Inferior parietal cortex (tissue), 1 donor: ENCODE measurements at regions not wholly inside any gene's neighbourhood (a gene's known extent, or its start where the extent isn't known, plus 50 kb on each side); places are given as distances from the start of the nearest gene placed in this dataset.

ENCODE experiments used
- DNase-seq: peaks from one replicate; pipeline ENCODE4 v3.0.0-alpha.2; 2016; ENCODE audit errors: extremely low spot score

DNA sequence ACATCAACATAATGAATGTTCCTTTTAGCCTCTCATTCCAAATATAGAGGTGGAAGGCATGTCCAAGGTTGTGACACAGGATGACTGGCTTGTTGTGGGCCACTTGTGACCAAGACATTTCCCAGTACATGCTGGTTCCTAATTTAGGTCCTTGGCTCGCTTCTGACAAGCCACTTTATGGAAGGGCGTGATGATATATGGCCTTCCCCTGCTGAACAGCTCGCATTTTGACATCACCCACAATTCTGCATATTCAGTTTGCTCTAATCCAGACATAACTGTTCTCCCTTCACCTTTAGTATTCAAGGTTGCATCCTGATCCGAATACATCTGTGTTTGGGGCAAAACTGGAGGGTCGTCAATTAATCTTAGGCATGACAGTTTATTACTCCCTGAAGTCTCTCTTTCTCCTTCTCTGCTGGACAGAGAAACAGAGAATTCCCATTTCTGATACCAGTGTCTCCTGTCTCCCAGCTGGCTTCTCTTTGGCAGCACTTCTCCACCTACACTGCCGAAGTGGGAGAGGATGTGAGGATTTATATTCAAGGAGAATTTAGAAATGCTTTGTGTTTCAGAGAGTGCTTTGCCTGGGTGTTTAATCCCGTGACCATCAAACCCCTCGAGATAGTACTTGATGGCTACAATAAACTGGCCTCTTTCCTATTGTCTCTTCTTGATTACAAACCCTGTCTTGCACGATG lies 815.5 kb upstream of the RBFOX1 start:
- no peak for DNase-seq

DNA sequence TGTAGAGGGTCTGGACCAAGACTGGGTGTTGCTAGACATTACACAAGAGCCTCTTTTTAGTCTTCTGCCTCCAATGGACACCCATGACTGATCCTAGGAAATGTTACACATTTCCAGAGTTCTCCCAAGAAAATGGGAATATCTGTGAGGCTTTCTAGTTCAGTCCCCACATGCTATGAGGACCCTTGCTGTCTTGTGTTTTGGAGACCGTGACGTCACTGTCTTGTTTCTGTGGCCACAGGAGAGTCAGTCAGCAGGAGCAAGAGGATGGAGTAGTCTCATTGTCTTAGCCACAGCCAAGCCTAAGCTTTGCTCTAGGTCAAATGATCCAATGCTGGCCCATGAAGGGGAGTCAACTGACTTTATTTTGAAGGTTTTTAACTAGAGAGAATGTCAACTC lies 820.1 kb upstream of the RBFOX1 start:
- no peak for DNase-seq

DNA sequence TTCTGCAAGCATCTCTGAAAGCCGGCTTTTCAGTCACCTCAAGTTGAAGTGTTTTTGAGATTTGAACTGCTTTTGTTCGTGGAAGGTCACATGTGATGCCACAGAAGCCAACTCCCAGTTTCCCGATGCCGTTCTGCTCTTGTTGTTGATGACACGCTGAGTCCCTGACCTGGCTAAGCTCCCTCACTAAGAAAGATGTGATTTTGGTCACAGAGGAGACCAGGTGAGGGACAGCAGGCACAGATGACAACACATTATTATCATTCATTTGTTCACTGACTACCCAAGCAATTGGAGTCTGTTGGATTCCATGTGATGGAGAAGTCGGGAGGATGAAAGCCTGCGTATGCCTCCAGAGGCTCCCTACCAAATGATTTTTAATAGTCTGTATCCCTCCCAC lies 822.4 kb upstream of the RBFOX1 start:
- no peak for DNase-seq

DNA sequence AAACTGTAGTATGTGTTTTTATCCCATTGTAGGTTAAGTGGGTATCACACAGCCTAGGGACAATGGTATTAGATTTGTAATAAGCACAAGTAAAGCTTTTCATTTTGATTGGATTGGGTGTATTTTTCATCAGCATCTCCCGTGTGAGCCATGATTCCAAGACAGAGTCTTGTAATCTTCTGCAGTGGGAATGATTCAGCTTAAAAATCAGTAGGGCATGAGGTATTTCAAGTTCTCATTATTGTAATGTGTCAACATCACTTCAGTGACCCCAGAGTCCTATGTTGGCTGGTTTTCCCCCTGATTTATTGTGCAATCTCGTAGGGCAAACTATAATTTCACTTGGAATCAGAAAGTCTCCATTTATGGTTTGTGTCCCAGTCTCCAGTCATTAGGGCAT lies 833.2 kb upstream of the RBFOX1 start:
- no peak for DNase-seq

DNA sequence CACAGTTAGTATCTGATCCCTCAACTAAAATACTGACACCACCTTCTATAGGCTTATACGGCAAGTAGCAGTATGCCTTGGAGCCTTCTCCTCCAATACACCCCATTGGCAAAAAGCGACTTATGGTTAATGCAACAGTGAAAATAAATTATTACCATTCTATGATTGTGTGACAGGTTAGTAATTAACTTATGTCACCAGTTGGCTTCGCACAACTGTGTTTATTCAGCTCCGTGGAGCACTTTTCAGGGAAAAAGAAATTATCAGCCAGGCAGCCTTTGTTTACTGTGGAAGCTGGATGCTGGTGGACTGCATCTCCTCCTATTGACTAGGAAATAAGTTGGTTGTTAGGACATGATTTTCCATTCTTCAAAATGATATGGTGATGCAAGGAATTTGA lies 833.8 kb upstream of the RBFOX1 start:
- DNase-seq: no peak

DNA sequence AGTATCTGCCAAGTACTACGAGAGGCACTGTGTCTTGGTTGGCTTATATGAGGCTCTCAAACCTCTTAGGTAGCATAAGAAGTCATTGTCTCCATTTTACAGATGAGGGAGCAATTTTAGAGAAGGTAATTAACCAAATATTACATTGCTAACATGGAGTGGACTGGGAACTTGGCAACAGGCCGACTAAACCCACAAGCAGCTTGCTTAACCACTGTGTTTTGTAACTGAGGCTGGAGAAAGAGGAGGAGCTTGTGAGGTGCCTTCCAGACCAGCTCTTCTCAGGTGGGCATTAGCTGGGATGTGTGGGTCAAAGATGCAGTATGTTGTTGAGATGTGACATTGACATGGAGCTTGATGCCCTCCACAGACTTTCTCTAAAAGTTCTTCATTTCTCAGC lies 835.6 kb upstream of the RBFOX1 start:
- no peak for DNase-seq

DNA sequence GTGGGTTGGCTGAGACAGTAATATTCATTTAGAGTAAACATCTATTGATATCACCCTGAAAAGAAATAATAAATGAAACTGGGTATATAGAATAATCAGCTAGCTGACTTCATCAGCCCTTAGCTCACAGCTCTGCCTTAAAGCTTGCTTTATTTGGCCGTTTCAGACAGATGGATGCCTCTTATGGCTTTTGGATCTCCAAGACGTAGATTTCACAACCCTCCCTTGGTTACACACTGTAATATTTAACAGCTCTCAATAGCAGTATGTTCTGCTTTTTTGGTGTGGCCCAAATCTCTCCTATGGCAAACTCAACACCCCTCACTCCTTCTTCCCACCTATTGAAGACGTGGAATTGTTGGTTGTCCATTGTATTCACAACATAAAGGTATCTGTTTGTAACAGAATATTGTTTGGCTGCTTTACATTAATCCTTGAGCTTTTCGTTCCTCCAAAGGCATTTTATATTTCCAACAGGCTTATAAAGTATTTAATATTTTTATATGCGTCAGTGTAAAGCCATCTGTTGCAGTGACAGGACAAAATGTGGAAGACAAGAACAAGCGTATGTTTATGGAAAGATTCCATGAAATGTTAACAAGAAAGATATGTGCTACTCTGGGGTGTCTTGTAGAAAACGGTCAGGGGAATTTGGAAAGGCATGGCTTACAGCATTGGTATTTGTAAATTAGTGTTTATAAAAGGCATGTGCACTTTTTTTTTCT lies 837.0 kb upstream of the RBFOX1 start:
- DNase-seq: no peak

DNA sequence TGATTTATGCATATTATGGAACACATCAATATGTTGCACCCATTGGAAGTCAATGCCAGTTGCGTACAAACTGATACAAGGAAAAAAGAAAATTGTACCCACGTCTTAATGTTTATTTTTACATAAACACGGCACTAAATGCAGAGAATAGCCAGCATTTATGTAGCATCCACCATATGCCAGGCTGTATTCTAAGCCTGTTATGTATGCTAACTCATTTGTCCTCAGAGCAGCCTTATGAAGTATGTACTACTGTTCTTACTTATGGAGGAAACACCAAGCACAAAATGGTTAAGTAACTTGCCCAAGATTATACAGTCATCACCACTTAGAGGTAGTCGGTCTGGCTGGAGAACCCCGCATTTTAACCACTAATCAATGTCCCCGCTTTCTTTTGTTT lies 837.9 kb upstream of the RBFOX1 start:
- no peak for DNase-seq

DNA sequence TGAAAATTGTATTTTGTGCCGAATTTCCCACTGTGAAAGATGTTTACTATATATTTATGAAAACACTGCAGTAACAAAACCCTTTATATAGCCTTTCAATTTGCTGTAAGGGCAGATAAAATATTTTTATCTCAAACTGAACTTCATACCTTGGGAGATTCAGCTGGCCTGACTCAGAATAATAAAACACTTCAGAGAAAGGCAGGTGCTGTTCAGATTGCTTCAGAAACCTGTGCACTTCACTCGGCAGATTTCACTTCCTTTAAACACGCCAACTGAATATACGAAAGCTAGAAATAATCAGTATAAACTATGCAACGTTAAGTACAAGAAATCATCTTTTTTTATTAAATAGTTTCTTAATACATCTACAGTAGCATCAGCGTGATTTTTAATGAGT lies 839.1 kb upstream of the RBFOX1 start:
- no peak for DNase-seq

DNA sequence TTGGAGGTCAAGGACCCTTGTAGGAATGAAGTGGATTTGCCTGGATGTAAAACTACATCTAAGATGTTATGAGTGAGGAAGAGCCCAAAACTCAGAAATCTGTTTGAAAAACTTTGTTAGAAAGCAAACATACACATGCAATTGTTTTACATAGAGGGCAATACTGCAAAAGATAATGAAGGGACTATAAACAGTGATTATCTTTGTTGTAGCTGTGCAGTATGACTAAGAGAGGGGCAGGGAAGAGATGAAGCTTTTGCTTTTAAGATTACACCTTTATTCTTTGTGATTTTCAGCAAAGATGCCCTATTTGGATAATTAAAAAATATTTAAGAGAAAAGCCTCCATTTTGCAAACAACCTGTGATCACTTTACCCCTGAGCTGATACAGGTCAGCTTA lies 839.9 kb upstream of the RBFOX1 start:
- no peak for DNase-seq

DNA sequence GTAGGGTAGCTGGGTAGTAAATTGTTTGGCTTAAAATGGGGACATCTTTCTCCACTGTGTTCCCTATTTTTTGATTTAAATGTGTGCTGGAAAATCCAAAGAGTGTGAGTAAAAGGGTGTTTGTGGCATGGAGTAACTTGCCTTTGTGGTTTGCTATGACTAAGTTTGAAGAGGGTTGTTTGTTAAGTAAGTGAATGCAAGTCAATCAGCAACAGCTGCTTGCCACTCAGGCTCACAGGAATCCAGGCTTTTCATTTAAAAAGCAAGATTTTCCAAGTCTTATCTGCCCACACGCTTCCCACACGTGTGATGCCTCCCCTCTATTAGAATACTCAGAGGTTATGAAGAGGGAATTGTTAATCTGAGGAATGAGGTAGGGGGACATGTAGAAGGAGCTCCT lies 847.7 kb upstream of the RBFOX1 start:
- peak; percentile 15 for DNase-seq

DNA sequence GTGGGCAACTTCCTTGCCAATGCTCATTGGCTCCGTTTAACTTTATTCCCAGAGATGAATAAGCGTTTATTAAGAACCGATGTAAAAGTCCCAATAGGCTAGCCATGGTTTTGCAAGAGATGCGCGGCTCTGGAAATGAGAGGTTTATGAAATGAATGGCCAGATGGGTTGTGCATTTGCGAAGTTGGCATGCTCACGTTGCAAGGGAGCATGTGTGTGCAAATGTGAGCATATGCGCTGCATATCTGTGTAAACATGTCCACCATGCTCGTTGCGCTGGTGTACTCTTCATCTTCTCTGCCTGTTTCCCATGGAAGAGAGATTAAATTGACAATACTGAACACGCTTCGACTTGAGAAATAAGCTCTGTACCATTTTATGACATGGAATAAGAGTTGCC lies 848.6 kb upstream of the RBFOX1 start:
- DNase-seq: peak; percentile 40

DNA sequence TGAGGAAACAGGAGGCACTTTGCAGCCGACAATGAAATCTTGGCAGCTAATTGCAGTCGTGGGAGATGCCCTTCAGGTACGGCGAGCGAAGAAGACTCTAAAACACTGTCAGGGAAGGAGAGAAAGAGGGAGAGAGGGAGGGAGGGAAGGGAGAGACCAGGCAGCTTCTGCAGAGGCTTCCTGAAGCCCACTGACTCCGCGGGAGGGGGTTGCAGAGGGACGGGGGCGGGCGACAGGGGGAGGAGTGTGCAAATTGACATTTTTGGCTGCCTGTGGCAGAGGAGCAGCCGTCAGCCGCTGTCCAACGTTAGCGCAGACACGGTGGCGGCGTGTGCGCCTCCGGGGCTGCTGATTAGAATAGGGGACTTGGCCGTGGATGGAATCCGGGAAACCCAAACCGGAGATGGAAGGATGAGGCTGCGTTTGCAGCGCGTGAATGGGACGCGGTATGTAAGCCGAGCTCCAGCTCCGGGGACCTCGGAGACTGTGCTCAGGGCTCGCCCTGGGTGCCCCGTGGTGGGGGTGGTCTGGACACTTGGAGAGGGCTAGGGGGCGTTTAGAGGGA lies 849.1 kb upstream of the RBFOX1 start:
- peak; percentile 14 for DNase-seq

DNA sequence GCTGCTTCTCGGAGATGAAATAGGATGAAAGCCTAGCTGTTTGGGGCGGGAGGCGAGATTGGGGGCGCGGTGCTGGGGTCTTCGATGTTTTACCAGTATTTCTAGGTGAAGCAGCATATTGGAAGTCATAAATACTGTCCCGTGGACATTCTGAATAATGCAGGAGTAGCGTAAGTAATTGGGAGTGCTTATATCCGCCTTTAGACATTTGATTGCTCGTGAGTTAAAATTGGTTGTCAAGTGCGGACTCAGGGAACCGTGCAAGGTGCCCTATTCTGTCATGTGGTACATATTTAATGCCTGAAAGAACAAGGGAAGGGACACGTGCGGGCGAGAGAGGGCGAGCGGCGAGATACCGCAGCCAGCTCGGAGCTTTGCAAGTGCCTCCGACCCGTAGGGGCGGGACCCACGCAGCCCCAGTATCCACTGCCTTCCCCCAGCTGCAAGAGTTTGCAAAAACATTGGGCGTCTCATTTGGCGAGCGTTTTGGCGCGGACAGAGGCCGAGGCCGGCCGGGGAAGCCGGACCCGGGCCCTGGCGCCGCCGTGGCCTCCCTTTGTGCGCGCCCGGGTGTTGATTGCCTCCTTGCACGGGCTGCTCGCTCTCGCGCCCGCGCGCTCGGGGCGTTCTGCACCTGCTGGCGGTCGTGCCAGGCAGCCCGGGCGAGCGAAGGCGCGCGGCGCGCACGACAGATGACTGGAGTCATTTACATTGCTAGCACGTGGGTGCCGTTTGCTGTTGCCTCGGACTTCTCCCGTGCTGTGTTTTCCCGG lies 849.8 kb upstream of the RBFOX1 start:
- DNase-seq: peak; percentile 28

DNA sequence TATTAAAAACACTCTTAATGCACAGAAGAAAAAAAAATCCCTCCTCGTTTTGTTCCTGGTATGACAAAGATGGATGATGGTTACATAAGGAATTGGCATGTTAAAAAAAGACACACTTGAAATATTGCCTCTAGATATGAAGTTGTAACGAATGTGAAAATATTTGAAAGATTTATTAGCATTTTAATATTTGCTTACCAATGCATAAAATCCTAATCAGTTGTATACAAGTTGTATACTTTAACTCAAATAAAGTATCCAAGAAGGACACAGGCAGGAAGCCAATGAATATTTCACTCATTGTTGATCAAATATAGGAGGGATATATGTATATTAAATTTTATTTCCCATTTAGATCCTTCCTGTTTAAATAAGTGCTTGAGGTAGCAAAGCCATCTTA lies 850.8 kb upstream of the RBFOX1 start:
- peak; percentile 11 for DNase-seq

DNA sequence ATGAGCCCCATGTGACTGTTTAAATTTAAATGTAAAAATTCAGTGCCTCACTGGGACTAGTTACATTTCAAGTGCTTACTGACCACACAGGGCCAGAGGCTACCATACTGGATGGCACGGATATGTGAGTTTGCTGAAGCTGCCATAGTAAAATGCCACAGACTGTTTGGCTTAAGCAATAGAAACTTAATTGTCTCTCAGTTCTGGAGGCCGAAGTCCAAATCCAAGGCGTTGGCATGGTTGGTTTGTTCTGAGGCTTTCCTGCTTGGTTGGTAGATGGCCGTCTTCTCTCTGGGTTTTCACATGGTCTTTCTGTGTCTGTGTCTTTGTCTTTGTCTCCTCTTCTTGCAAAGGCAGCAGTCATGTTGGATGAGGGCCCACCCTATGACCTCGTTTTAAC lies 878.9 kb upstream of the RBFOX1 start:
- no peak for DNase-seq

DNA sequence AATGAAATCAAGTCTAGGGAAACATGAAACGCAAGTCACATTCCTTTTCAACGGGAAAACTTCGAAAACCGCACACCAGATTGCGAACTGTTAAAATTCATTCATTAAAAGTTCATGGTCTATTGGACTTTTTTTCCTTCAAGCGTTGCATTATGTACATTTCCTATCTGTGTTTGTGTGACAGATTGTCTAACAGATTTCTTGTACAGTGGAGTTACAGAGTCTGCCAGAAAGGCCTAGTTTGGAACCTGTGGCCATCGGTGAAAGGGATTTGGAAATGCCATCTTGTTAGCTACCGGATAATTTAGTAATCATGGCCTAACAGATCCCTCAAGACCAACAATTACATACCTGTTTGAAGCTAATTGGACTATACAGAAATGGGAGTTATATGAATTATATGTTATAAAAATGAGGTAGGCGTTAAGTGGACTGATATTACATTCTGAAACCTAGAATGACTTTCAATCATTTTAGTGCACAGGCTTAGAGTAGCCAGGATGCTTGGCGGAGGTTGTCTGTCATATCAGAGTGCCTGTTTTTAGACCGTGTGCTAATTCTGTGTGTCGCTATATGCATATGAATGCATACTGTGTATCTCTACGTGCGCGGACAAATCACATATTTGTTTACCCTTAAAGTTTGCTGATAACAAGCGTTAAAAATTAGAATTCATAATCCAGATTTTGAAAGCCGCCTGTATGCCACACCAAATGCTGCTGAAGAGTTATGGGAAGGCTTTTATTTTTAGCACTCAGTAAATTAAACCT lies 885.4 kb upstream of the RBFOX1 start:
- DNase-seq: no peak

DNA sequence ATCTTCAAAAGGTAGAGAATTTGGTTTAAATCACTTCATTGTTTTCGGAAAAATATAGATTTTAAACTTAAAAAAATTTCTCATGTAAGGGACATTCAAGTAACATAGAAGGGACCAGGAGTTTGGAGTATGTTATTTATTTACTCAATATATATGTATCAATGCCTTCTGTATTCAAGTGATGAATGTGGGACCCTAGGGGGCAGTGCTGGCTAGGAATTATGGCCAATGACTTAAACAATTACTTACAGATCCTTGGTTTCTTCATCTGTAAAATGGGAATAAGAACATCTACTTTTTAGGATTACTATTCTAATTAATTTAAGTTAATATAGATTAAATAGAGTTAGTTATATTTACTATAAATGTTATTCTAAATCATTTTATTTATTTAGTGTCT lies 886.3 kb upstream of the RBFOX1 start:
- DNase-seq: no peak

DNA sequence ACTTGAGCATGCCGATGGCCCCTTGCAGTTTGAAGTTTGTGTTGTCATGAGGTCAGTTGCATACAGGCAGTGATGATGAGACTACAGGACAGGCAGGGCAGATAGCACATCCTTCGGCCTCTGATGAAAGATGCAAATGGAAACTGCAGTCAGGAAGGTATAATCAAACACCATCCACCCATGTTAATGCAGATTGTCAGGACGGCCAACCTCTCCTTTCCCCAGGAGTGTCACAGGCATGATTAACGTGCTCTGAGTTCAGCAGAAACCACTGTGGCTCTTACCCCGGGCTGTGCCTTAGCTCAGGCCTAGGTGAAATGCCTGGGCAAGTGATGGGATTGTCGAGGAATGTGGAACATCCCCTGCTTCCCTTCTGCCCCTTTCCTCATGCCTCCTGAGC lies 893.5 kb upstream of the RBFOX1 start:
- no peak for DNase-seq

DNA sequence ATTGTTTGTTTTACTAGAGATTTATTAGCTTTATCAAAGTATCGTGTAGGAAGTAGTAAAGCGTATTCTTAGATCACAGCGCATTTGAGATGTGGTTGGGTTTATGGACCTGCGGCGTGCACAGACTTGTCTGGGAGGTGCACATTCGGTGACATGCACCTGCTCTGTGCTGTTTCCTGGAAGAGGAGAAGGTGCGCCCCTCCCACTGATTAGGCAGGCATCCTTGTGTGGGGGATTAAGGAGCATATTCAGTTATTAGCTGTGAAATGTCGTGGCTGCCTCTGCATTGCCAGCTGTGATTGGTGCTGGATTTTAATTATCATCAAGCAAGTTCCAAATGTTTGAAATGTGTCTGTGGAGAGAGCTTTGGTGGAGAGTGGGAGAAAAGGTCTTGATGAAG lies 903.8 kb upstream of the RBFOX1 start:
- no peak for DNase-seq

DNA sequence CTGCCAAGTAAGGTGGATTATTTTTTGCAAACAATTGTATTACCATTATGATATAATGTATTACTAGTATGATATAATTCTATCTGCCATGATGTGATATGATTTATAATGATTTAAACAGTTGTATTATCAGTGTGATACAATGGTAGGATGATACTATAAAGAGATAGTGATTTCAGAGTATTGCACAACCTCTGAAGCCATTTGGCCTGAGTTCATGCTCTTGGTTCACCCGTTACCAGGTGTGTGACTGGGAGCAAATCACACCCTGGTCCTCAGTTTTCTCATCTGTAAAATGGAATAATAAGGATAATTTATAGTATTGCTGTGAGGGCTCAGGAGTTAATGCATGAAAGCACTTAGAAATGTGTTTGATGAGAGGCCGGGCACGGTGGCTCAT lies 905.0 kb upstream of the RBFOX1 start:
- no peak for DNase-seq

DNA sequence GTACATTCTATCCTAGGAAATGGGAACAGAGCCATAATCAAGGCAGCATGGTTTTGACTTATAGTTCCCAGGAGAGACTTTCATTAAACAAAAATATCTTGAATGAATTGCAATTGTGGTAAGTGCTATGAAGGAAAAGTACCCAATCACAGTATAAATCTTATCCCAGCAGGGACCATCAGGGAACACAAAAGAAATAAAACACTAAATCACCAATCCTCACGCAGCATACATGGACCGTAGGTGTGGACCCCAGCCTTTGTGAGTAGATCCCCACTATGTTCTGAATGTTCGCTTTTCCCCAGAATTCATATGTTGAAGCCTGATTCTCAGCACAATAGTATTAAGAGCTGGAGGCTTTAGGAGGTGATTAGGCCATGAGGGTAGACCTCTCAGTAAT lies 925.0 kb upstream of the RBFOX1 start:
- DNase-seq: no peak
